Suppressor macrophage treated with lipopolysaccharide for 4 hours (primary cell): ENCODE measurements at regions not wholly inside any gene's neighbourhood (a gene's known extent, or its start where the extent isn't known, plus 50 kb on each side); places are given as distances from the start of the nearest gene placed in this dataset.

Experiments
- DNase-seq: peaks from one replicate; pipeline ENCODE4 v3.0.0-alpha.2; 2020

GRCh38 chr17:13403982-13404946 lies 197.5 kb downstream of the HS3ST3A1 start:
- no peak for DNase-seq

GRCh38 chr17:13400491-13400890 lies 201.2 kb downstream of the HS3ST3A1 start:
- DNase-seq = peak; percentile 61

GRCh38 chr17:13398853-13399252 lies 202.9 kb downstream of the HS3ST3A1 start:
- DNase-seq = no peak

- DNase-seq = no peak
These were observed 203.6 kb downstream of the HS3ST3A1 start for GRCh38 chr17:13398091-13398490.

- DNase-seq = no peak
These were observed 205.9 kb downstream of the HS3ST3A1 start for GRCh38 chr17:13395862-13396261.

- DNase-seq = peak; percentile 36
These were observed 206.4 kb downstream of the HS3ST3A1 start for GRCh38 chr17:13395346-13395745.

GRCh38 chr17:13393841-13394710 lies 207.7 kb downstream of the HS3ST3A1 start:
- peak; percentile 43 for DNase-seq

GRCh38 chr17:13387952-13388351 lies 213.8 kb downstream of the HS3ST3A1 start:
- DNase-seq = no peak

GRCh38 chr17:13387236-13387635 lies 214.5 kb downstream of the HS3ST3A1 start:
- DNase-seq = no peak

GRCh38 chr17:13385481-13385911 lies 216.2 kb downstream of the HS3ST3A1 start:
- peak; percentile 46 for DNase-seq

- DNase-seq = no peak
These were observed 217.1 kb downstream of the HS3ST3A1 start for GRCh38 chr17:13384626-13385025.

GRCh38 chr17:13378361-13378760 lies 223.4 kb downstream of the HS3ST3A1 start:
- DNase-seq = no peak

GRCh38 chr17:13374203-13375143 lies 227.3 kb downstream of the HS3ST3A1 start:
- no peak for DNase-seq

- no peak for DNase-seq
These were observed 229.3 kb downstream of the HS3ST3A1 start for GRCh38 chr17:13372432-13372831.

- DNase-seq = no peak
These were observed 234.6 kb downstream of the HS3ST3A1 start for GRCh38 chr17:13367154-13367553.

GRCh38 chr17:13365331-13365730 lies 236.4 kb downstream of the HS3ST3A1 start:
- DNase-seq = no peak

GRCh38 chr17:13363771-13364170 lies 238.0 kb downstream of the HS3ST3A1 start:
- DNase-seq = no peak

- no peak for DNase-seq
These were observed 239.2 kb downstream of the HS3ST3A1 start for GRCh38 chr17:13362341-13363122.

GRCh38 chr17:13359774-13360173 lies 242.0 kb downstream of the HS3ST3A1 start:
- no peak for DNase-seq

GRCh38 chr17:13355054-13355453 lies 246.7 kb downstream of the HS3ST3A1 start:
- DNase-seq = no peak

GRCh38 chr17:13353590-13353989 lies 248.1 kb downstream of the HS3ST3A1 start:
- no peak for DNase-seq
